GM21360 (cell line): ENCODE measurements at regions not wholly inside any gene's neighbourhood (a gene's known extent, or its start where the extent isn't known, plus 50 kb on each side); places are given as distances from the start of the nearest gene placed in this dataset.
"Not testable (repeated sequence)": the region's sequence is repeated elsewhere in the genome, so short reads cannot be mapped to it uniquely, and the experiment has no call there.

Experiments
- ATAC-seq: cut with Tn5 transposase; IDR thresholded peaks from one replicate; pipeline ENCODE4 v1.9.1; 2021; ENCODE audit warnings: mild to moderate bottlenecking, moderate library complexity; ENCODE audit not compliant: unreplicated experiment

DNA sequence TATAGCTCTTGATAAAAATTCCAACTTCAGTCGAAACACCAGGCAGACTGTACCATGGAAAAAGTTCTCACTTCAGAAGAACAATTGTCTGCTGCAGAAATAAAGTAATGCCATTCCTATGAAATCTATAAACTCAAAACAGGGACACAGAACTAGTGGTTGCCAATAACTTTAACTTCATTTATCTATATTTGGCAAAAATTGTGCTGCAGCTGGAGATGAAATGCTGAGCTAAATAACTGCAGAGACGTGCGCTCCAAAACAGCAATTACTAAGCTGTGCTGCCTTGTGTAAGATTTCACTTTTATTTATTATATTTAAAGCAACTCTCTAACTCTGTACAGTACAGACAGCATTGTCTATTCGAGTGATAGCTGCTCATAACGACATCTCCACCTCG is 540.1 kb upstream of the ID2 start:
- ATAC-seq = no peak

DNA sequence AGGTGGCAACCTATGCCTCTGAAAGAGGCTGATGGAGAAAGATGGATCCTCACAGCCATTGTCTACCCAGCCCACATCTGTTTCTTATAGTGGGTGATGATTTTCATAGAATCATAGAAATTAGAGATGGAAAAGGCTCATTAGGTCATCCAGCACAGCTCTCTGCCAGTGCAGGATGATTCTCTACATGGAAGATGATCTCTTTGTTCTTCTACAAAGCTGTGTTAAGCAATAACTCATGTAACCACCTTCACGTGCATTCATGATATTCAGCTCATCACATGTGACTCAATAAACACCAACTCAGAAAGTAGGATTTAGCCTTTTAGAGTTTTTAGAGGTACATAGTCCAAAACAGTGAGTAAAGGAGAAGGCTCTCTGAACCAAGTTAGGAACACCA is 539.4 kb upstream of the ID2 start:
- no peak for ATAC-seq

DNA sequence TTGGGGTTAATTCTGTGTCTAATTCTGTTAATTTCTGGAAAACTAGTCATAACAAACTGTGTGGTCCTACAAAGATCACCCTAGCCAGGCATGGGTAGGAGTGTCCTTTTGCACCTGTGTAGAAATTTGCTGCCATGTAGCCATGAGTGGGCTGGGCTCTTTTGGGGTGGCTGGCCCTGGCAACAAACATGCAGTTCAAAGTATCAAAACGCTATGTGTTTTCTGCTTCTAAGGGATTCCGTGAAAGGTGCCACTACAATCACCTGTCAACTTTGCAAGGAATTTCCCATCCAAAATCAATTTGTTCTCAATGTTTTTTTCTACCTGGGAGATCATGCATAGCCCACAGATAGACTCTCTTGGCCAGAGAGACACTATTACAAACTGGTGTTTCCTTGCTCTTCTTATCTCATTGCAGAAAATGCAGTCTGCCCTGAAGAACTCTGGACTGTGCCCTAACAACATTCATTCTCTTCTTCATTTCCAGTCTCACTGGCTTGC is 537.7 kb upstream of the ID2 start:
- ATAC-seq = no peak

DNA sequence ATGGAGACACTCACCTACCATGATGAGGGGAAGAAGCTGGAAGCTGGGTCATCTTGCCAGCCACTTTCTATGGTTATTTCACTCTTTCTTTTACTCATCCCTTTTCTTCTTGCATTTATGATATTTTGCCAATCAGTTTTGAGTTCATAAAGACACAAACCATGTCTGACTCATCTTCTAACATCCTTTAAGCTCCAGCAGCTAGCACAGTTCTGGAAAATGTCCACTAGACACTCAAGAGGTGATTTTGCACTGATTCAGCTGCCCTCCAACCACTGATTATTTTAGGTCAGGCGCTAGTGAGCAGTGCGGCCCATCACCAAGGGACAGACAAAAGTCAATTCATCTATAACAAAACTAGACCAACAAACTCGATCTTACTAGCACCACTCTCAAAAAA is 537.1 kb upstream of the ID2 start:
- ATAC-seq = no peak

DNA sequence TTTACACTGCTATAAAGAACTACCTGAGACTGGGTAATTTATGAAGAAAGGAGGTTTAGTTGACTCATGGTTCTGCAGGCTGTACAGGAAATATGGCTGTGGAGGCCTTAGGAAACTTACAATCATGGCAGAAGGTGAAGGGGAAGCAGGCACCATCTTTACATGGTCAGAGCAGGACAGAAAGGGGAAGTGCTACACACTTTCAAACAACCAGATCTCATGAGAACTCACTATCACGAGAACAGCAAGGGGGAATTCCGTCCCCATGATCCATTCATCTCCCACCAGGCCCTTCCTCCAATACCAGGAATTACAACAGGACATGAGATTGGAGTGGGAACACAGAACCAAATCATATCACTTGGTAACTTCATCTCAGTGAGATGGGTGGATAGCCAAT is 536.5 kb upstream of the ID2 start:
- not testable (repeated sequence) for ATAC-seq

DNA sequence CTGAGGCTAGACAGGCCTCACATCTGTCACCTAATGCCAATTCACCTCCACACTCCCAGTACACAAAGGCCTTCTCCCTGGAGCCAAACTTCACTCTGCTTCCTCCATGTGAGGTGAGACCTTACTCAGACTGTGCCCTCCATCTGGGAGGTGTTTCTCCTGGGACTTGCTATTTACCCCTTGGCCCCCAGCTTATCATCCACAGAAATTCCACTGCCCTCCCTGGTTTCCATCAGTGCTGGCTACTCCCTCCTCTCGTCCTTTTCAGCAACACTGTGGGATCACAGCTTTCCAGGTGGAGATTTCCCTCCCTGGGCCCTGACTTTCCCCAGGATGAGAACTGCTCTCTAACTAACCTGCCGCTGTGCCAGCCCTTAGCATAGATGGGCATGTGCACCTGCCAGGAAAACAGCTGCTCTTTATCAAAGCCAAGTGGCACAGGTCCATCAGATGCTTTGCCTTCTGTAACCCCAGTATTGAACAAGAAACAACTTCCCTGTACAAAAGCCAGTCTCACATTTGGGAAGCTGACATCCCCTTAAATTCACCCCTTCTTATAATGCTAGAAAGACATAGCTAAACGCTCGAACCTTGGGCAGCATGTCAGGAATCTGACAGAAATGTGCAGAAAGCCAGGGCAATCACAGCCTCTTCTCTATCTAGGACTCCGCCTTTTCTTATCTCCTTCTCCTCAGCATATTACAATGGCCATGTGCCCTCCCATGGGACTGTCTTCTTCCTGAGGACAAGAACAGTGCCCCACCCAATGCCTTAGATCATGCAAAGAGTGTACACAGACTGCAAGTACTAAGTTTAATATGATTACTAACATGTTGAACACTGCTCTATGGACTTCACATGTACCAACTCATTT is 535.5 kb upstream of the ID2 start:
- ATAC-seq = no peak

DNA sequence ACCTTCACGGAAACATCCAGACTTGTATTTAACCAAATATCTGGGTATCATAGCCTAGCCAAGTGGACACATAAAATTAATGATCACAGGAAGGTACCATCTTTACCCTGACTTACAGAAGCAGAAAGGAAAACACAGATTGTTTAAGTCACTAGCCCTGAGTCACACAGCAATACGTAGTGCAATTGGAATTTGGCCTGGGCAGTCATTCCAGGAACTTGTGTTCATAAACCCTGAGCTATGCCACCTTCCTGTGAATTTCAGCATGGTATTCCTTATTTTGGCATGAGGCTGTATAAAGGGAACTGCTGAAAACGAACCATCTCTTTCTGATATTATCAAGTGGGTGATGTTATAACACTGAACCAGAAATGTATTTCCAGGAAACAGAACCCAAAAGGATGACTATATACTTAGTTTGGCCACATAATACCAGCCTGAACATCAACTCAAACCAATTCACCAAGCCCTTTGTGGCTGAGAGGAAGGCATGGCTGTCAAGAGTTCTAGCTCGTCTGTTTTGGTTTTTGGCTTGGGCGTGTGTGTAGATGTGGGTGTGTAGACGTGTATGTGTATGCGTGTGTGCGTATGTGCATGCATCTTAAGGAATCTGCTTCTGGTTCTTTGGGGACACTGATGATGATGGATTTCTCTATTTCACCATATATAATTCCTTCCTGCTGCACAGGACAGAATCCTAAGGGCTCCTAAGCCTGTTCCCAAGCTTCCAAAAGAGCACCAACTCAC is 533.4 kb upstream of the ID2 start:
- ATAC-seq = no peak

DNA sequence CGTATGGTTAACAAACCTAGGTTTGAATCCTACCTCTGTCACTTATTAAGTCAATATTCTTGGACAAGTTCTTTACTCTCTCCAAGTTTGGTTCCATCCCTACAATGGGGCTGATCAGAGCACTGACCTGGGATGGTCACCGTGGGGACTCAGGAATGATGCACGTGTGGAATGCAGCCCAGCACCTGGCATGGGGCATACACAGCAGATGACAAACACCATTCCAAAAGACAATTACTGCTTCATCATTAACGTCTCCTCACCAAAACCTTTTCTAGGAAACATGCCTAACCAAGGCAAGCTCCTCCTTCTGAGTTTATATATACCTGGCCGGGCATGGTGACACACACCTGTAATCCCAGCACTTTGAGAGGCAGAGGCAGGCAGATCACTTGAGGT is 532.9 kb upstream of the ID2 start:
- ATAC-seq = no peak

DNA sequence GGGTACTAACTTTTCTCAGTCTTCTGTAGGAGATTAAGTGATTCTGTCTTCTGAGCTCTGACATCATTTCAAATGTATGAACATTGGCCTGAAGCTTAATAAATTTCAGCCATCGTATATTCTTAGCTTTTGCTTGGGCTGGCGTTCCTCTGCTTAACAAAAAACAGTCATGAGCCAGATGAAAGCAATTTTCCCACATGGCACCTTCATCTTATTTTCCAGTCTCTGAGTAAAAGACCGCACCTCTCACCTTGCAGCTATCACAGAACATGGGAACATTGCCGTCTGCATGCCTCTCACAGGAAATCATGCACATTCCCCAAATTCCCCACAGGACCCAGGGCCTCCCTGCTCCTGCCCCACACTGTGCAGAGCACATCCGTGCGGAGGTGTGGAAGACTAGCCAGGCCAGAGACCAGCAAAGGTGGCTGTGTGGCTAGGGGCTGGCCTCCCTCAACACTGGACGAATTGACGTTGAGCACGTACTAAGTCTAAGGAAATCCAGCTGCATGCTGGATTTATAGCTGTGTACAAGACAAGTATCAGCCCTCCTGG is 531.8 kb upstream of the ID2 start:
- ATAC-seq = no peak

DNA sequence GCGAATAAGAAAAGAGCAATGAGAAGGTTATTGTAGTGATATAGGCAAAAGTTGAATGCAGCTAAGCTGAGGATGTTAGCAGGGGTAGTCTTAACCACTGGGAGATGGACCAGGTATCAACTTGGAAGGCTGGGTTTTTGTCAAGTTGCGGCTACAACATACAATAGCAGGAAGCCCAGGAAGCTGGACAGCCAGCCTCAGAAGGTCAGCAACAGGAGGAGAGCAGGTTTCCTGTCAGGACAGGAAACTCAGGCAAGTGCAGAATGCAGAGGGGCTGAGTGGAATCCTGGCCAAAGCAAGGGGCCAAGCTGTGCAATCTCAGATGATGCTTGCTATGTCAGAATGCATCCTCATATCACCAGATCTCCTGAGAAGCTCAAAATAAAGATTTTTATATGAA is 530.0 kb upstream of the ID2 start:
- ATAC-seq = no peak

DNA sequence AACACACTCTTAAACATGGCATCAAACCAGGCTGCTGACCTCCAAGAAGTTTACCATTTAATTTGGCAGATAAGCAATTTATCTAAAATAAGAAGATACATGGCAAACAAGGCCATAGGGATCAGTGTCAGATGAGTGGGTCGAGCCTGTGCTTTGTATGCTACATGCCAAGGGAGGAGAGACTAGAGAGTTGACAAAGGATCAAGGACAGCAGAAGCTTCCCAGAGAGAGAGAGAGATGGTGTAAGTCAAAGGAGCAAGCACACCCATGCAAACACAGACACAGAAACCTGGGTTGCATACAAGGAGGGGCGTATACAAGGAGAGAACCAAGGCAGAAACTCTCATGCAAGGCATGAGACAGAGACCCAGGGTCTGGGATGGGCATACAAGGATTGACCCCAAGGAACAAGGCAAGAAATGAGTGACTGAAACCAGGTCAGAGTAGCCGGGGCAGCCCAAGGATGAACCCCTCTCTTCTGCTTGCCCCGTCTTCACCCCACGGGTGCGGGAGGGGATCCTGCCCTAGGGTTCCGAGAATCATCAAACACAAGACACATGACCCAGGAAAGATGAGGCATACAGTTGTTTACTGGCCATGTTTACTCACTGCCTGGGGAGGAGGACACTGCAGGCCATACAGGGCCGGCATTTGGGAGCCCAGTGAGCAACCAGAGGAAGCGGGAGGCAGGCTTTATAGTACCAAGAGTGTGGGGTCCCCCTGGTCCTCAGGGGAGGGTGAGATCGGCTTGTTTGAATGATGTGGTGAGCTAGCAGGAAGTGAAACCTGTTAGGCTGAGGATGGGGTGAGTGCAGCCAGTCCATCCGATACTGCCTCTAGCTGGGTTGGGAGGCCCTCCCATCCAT is 529.2 kb upstream of the ID2 start:
- ATAC-seq = peak; percentile 98

DNA sequence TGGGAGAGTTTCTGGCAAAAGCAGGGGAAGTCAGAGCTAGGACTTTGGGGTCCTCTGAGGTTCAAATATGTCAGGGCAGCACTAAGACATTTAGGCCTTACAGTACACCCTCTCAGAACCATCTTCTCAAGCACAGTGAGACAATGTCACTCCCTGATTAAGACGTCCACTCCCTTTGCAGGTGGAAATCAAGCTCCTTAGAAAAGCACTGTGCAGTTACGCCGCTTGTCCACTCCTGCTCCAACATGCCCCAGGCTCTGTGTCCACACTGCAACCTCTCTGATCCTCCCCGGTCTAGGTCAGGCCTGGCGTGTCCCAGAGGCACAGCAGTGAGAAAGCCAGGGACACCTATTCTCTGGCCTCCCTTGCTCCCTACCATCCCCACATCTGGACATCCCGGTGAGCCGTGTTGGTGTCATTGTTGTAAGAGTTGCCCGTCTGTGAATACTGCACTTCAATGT is 528.6 kb upstream of the ID2 start:
- no peak for ATAC-seq

DNA sequence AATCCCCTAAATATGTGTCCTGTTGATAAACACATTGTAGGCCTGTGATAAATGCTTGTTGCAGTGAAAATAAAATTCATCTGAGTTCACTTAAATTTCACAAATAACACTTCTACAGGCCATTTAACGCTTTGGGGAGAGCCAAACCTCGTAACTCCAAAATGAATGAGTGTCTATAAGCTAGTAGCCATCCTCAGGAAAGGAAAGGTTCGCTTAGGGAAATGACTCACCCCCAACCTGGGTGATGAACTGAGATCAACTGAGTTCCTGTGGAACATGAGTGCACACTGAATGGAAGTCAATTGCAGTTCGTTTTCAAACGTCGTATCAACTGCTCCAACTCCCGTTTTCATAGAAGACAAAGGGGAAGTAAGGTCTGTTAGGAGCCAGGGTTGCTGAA is 527.6 kb upstream of the ID2 start:
- no peak for ATAC-seq

DNA sequence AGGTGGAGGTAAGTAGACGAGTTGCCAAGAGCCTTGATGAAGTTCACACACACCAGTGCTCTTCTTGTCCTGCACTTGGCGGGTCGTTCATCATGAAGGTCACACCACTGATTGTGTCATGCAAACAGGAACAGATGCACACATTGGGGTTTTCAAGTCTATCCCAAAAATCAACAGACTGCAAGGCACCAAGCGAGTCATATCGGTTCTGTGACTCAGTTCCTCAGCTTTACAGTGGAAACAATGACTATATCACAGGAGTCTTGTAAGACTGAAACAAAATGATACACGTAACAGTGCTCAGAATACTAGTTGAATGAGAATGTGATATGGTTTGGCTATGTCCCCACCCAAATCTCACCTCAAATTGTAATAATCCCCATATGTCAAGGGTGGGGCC is 526.9 kb upstream of the ID2 start:
- no peak for ATAC-seq

DNA sequence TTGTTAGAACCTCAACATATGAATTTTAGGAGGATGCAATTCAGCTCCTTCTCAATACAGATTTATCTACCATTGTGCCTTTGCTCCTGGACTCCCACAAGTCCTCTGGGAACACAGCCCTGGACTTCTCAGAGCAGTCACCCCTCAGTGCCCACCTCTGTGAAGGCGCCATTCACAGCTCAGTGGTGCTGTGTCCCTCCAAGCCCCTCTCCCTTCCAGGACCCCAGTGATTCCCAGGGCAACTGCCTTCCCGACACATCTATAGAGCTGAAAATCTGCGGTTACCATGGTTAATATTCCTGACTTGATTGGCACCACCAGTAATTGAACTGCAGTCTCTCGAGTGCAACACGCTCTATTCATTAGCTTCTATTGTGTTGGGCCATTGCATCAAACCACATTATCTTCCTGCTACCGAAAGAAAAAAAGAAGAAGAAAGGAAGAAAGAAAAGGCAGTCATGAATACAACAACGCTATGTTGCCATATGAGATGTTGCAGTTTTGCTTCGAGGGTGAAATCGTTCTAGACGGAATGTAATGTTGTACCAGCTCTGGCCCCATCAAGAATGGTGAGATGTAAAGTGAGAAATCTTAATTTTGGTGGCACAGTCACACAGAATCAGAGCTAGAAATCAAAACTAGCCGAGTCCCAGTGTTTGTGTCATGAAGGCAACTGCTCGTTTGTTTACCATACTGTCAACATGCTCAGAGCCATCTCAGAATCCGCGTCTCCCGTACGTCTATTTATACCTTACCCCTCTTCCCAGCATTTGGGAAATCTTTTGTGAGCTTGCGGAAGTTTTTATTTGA is 524.0 kb upstream of the ID2 start:
- no peak for ATAC-seq

DNA sequence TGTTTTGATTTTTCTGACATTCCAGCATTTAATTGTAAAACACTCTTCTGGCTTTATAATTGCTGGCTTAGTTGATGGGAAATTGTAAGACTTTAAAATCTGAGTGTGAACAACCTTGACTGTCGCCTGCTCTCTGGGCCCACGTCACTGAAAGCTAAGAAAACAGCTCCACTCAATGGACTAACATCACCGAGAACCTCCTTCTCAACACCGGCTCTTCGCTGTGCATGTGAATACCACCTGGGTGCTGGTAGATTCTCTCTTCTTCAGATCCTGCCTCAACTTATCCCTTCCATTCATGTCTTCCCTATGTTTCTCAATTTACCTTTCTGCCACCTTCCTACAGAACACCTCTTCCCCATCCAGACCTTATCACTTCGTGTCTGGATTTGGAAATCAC is 523.1 kb upstream of the ID2 start:
- ATAC-seq = no peak

DNA sequence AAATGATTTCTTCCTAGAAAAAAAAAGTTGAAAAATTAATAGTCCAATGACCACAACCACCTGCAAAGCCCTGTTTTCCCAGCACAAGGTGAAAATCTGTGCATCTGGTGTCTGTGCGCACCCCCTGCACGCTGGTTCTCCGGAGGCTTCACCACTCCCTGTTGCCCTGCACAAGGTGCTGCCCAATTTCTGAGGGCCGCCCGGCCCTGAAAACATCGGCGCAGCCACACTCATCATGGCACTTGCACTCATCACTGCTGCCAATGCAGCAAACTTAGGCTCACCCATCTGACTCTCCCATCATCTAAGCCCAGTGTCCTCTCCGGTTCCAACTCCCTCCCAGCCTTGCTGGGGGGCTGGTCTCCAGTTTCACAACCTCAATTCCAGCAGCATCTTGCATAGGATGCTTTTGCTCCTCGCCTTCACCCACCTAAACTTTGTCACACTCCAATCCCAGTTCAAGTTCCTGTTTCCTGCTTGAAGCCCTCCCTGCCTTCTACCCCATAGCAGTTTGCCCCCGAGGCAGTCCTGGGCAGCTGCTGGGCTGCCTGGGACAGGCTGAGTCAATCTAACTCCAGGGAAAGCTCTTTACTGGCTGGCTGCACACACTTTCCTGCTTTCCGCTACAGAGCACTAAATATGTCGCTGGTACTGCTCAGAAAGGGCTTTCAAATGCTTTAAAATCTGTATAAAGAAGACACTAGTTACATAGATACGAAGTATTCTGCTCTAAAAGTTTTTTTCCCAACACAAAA is 522.5 kb upstream of the ID2 start:
- no peak for ATAC-seq

DNA sequence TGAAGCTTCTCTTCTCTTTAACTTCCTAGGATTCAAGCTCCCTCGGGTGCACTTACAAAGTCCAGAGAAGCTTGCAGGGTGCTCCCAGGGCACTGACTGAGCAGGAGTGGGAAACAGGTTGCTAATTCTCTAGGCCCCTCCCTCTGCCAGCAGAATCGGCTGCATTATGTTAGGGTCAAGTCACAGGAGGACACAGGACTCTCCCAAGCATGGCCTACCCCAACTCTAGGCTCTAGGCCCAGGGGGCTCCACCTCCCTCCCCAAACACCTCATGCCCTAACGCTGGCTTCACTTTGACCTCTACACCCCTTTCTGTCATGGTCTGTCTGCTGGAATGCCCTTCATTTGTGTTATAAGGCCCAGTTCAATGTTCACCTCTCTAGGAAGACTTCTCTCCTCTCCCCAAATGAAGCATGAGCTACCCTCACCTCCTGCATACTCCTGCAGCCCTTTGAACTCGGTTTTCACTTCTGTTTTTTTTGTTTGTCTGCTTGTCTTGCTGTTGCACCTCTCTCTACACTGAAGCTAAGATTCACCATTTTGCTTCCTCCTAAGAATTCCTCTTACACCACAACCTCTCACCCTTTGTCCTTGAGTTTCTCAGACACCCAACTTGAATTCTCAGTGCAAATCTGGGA is 521.8 kb upstream of the ID2 start:
- no peak for ATAC-seq

DNA sequence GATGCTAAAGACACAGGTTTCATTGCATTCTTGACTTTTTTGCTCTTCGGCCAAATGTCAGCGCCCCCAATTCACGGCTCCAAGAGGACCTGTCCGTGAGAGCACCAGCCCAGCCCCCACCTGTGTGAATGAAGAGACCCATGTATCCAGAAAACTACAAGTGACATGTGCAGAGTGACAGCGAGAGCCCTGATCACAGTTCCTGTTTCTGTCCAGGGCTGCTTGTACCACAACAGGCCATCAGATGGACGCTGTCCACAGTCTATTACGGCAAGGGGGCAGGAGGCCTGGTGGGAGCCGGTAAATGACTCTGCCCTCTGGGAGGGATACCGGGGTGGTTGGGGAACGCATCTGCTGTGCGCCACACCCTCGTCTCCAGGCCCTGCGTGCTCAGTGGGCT is 520.9 kb upstream of the ID2 start:
- ATAC-seq = no peak
